ENCODE measurements at regions not wholly inside any gene's neighbourhood (a gene's known extent, or its start where the extent isn't known, plus 50 kb on each side); places are given as distances from the start of the nearest gene placed in this dataset.

- H2AFZ ChIP-seq (ENCODE audit: low read depth, low read length, severe bottlenecking), result no peak overlapping the region
- no peaks in the 10 kb centered on the region for H3K36me3 ChIP-seq (ENCODE audit: low read length)
- TF ChIP-seq CTCF (IDR thresholded peaks at IDR 0.05; ENCODE audit: insufficient read depth, low read length, poor library complexity, severe bottlenecking) (no peak), EZH2phosphoT487 (conservative IDR thresholded peaks at IDR 0.05; ENCODE audit: low read length) (no peak)
- no peaks in the 10 kb centered on the region for H4K20me1 ChIP-seq (ENCODE audit: low read depth, low read length)
- H3K9ac ChIP-seq (ENCODE audit: low read length), result no peak overlapping the region
- no peaks in the 10 kb centered on the region for H3K27me3 ChIP-seq (ENCODE audit: low read length)
- H3F3A ChIP-seq (ENCODE audit: insufficient read depth), result no peaks in the 10 kb centered on the region
- H3K9me3 ChIP-seq (ENCODE audit: insufficient read depth, low read length), result no peaks in the 10 kb centered on the region
- no peaks in the 10 kb centered on the region for H3K79me2 ChIP-seq (ENCODE audit: insufficient read depth, low read length)
- H3K4me2 ChIP-seq (ENCODE audit: low read depth, low read length, poor library complexity, severe bottlenecking), result no peak overlapping the region
- H3K27ac ChIP-seq (ENCODE audit: low read depth, low read length), result no peak overlapping the region
- H3K4me3 ChIP-seq (ENCODE audit: insufficient read depth, low read length, poor library complexity, severe bottlenecking), result no peak overlapping the region
- no peaks in the 10 kb centered on the region for H3K9me2 ChIP-seq (replicated peaks; ENCODE audit: insufficient read depth, low read length)
Observed at GRCh38 chr12:125292700-125293099, 227.5 kb downstream of the AACS start.

GRCh38 chr12:125295550-125295949, 230.3 kb downstream of the AACS start:
- H3K4me2 ChIP-seq (ENCODE audit: low read depth, low read length, poor library complexity, severe bottlenecking), result no peak overlapping the region
- TF ChIP-seq CTCF (IDR thresholded peaks at IDR 0.05; ENCODE audit: insufficient read depth, low read length, poor library complexity, severe bottlenecking) (no peak), EZH2phosphoT487 (conservative IDR thresholded peaks at IDR 0.05; ENCODE audit: low read length) (no peak)
- H3F3A ChIP-seq (ENCODE audit: insufficient read depth), result no peaks in the 10 kb centered on the region
- H3K4me3 ChIP-seq (ENCODE audit: insufficient read depth, low read length, poor library complexity, severe bottlenecking), result no peak overlapping the region
- no peaks in the 10 kb centered on the region for H3K36me3 ChIP-seq (ENCODE audit: low read length)
- no peak overlapping the region for H2AFZ ChIP-seq (ENCODE audit: low read depth, low read length, severe bottlenecking)
- no peaks in the 10 kb centered on the region for H3K9me3 ChIP-seq (ENCODE audit: insufficient read depth, low read length)
- H3K79me2 ChIP-seq (ENCODE audit: insufficient read depth, low read length), result no peaks in the 10 kb centered on the region
- H4K20me1 ChIP-seq (ENCODE audit: low read depth, low read length), result no peaks in the 10 kb centered on the region
- H3K27ac ChIP-seq (ENCODE audit: low read depth, low read length), result no peak overlapping the region
- no peak overlapping the region for H3K9ac ChIP-seq (ENCODE audit: low read length)
- no peaks in the 10 kb centered on the region for H3K9me2 ChIP-seq (replicated peaks; ENCODE audit: insufficient read depth, low read length)
- no peaks in the 10 kb centered on the region for H3K27me3 ChIP-seq (ENCODE audit: low read length)

- Histone ChIP-seq H3K36me3 (ENCODE audit: low read length) (no peaks in the 10 kb centered on the region), H3K9ac (ENCODE audit: low read length) (no peak overlapping the region), H3K79me2 (ENCODE audit: insufficient read depth, low read length) (no peaks in the 10 kb centered on the region), H3K4me3 (ENCODE audit: insufficient read depth, low read length, poor library complexity, severe bottlenecking) (no peak overlapping the region), H3K9me3 (ENCODE audit: insufficient read depth, low read length) (no peaks in the 10 kb centered on the region), H3K27me3 (ENCODE audit: low read length) (no peaks in the 10 kb centered on the region), H4K20me1 (ENCODE audit: low read depth, low read length) (no peaks in the 10 kb centered on the region), H3F3A (ENCODE audit: insufficient read depth) (no peaks in the 10 kb centered on the region), H3K27ac (ENCODE audit: low read depth, low read length) (no peak overlapping the region), H3K9me2 (replicated peaks; ENCODE audit: insufficient read depth, low read length) (no peaks in the 10 kb centered on the region), H3K4me2 (ENCODE audit: low read depth, low read length, poor library complexity, severe bottlenecking) (no peak overlapping the region), H2AFZ (ENCODE audit: low read depth, low read length, severe bottlenecking) (no peak overlapping the region)
- TF ChIP-seq CTCF (IDR thresholded peaks at IDR 0.05; ENCODE audit: insufficient read depth, low read length, poor library complexity, severe bottlenecking), result no peak
- TF ChIP-seq EZH2phosphoT487 (conservative IDR thresholded peaks at IDR 0.05; ENCODE audit: low read length), result no peak
Observed at GRCh38 chr12:125296701-125297100, 231.5 kb downstream of the AACS start.
